Ovary (tissue), 7 donors: ENCODE measurements at regions not wholly inside any gene's neighbourhood (a gene's known extent, or its start where the extent isn't known, plus 50 kb on each side); places are given as distances from the start of the nearest gene placed in this dataset.

Source experiments
- DNase-seq, 5 donors: peaks; one replicate each; pipeline ENCODE4 v3.0.0-alpha.2; 2019 to 2020
- H3K27ac ChIP-seq, 2 donors: fragments of 200-600 bp; one replicate each; pipeline versions ENCODE4 v1.5.1 to v1.8.0; 2019 to 2022
- H3K27me3 ChIP-seq: fragments of 200-600 bp; one replicate; pipeline ENCODE4 v1.8.0; 2022
- H3K36me3 ChIP-seq: fragments of 200-600 bp; sonication (generic); one replicate; pipeline ENCODE4 v1.5.1; 2019
- H3K4me1 ChIP-seq: one replicate; pipeline ENCODE4 v1.8.1; 2013; ENCODE audit warnings: mild to moderate bottlenecking, moderate library complexity; ENCODE audit not compliant: insufficient read depth
- H3K4me3 ChIP-seq: fragments of 200-600 bp; sonication (generic); one replicate; pipeline ENCODE4 v1.5.1; 2017
- H3K9me3 ChIP-seq, 2 donors: fragments of 200-600 bp in 1 of 2; sonication (generic) in 1 of 2; one replicate each; pipeline versions ENCODE4 v1.5.1 to v1.8.1; 2013 to 2019; ENCODE audit warnings: mild to moderate bottlenecking in 1 of 2, moderate library complexity in 1 of 2
- EP300 ChIP-seq: sonication (generic); formaldehyde crosslinking; IDR thresholded peaks from one replicate; pipeline ENCODE4 v1.6.1; 2017; ENCODE audit warnings: antibody characterized with exemption
- POLR2A ChIP-seq: fragments of 450-650 bp; IDR thresholded peaks from one replicate; pipeline ENCODE4 v1.6.1; 2017; ENCODE audit warnings: antibody characterized with exemption, mild to moderate bottlenecking, moderate library complexity
- WGBS, 3 donors: extraction: QIAGEN DNeasy Blood & Tissue Kit in 1 of 3; methylation state at CpG; one replicate each; pipeline versions ENCODE4 v1.1.5 to v1.1.7; 2013 to 2017; 5-methylcytosine and 5-hydroxymethylcytosine counted together
- intact Hi-C, 4 donors: fragments of 100-400 bp; cut with DNase I; formaldehyde crosslinking; loops; one replicate each; pipeline versions ENCODE4 v1.11.0 to v1.15.1; 2022 to 2023
- TF ChIP-seq, protein P1 (sequence below), 3 donors: fragments of 450-650 bp in 2 of 3; fragments of 200-600 bp in 1 of 3; IDR thresholded peaks; one replicate each; pipeline versions ENCODE4 v1.5.1 to v1.8.0; 2016 to 2022; ENCODE audit warnings: antibody characterized with exemption in 3 of 3, mild to moderate bottlenecking in 1 of 3
- donor health status: DM: no; HTN: no; CAD: no; lungs with moderate emphysema.
- donor health status: DM: no; HTN: no; CAD: no.
- donor health status: Bipolar disorder and iron deficiency.
- donor health status: DM: no; HTN: no; CAD: no.
- donor health status: DM: yes; HTN: yes; CAD: no.

DNA sequence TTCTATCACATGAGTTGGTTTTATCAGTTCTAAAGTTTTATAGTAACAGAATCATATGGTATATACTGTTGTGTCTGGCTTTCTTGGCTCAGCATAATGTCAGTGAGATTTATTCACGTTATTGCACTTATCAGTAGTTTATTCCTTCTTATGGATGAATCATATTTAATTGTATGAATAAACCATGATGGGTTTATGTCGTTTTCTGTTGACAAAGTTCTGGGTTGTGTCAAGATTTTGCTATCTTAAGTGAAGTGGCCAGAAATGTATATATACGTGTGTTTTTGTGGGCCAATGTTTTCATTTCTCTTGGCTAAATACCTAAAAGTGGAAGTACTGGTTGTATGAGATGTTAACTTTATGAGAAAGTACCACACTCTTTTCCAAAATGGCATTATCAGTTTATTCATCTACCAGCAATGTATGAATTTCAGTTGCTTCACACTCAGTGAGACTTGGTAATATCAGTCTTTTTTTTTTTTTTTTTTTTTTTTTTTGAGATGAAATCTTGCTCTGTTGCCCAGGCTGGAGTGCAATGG is 112.4 kb upstream of the DCBLD2 start:
- Histone ChIP-seq H3K4me3 (no peak overlapping the region), H3K36me3 (no peaks in the 10 kb centered on the region), H3K4me1 (no peaks in the 10 kb centered on the region), H3K27me3 (no peaks in the 10 kb centered on the region), H3K27ac (no peak overlapping the region), H3K9me3 (no peaks in the 10 kb centered on the region)
- intact Hi-C loops, result no loop called here
- DNase-seq, result no peak
- TF ChIP-seq EP300, result no peak
- TF ChIP-seq, protein P1, sequence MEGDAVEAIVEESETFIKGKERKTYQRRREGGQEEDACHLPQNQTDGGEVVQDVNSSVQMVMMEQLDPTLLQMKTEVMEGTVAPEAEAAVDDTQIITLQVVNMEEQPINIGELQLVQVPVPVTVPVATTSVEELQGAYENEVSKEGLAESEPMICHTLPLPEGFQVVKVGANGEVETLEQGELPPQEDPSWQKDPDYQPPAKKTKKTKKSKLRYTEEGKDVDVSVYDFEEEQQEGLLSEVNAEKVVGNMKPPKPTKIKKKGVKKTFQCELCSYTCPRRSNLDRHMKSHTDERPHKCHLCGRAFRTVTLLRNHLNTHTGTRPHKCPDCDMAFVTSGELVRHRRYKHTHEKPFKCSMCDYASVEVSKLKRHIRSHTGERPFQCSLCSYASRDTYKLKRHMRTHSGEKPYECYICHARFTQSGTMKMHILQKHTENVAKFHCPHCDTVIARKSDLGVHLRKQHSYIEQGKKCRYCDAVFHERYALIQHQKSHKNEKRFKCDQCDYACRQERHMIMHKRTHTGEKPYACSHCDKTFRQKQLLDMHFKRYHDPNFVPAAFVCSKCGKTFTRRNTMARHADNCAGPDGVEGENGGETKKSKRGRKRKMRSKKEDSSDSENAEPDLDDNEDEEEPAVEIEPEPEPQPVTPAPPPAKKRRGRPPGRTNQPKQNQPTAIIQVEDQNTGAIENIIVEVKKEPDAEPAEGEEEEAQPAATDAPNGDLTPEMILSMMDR (IDR thresholded peaks at IDR 0.05), result no peak
- no peak for TF ChIP-seq POLR2A
- WGBS, 3 donors, result 39 to 73% (median 49%) methylated on average over 3 of the region's 3 CpGs

DNA sequence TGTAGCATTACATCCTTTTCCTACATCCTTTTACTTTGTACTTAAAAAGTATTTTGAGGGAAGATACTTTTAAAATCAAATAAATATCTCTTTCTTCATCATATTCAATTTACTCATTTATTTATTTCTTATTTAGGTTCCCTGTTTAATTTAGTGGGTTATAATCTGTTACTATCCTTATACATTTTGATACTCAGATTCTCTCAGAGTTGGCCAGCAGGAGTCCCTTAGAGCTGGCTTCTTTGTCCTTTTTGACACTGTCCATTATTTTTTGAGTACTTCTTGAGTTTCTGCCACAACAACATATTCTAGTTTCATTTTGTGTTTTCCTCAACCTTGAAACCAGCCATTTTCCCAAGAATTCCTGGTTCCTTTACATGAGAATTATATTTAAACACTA is 111.6 kb upstream of the DCBLD2 start:
- no peak overlapping the region for H3K4me3 ChIP-seq
- DNase-seq, result no peak
- H3K4me1 ChIP-seq, result no peaks in the 10 kb centered on the region
- intact Hi-C loops, result no loop called here
- no peaks in the 10 kb centered on the region for H3K9me3 ChIP-seq
- H3K27ac ChIP-seq, result no peak overlapping the region
- H3K36me3 ChIP-seq, result no peaks in the 10 kb centered on the region
- TF ChIP-seq, protein P1 (IDR thresholded peaks at IDR 0.05), result no peak
- TF ChIP-seq POLR2A (no peak), EP300 (no peak)
- H3K27me3 ChIP-seq, result no peaks in the 10 kb centered on the region

- no peak for DNase-seq
- H3K9me3 ChIP-seq, result no peaks in the 10 kb centered on the region
- no peaks in the 10 kb centered on the region for H3K4me1 ChIP-seq
- WGBS, 3 donors, result 60 to 90% (median 82%) methylated on average over 3 of the region's 3 CpGs
- H3K27ac ChIP-seq, result no peak overlapping the region
- no peaks in the 10 kb centered on the region for H3K36me3 ChIP-seq
- TF ChIP-seq EP300, result no peak
- TF ChIP-seq, protein P1 (IDR thresholded peaks at IDR 0.05), result no peak
- no peaks in the 10 kb centered on the region for H3K27me3 ChIP-seq
- no peak overlapping the region for H3K4me3 ChIP-seq
- intact Hi-C loops, result no loop called here
Observed at GRCh38 chr3:99012051-99012450, 110.6 kb upstream of the DCBLD2 start.

- Histone ChIP-seq H3K27me3 (no peaks in the 10 kb centered on the region), H3K27ac (no peak overlapping the region), H3K9me3 (no peaks in the 10 kb centered on the region), H3K4me1 (no peaks in the 10 kb centered on the region), H3K4me3 (no peak overlapping the region), H3K36me3 (no peaks in the 10 kb centered on the region)
- TF ChIP-seq POLR2A (no peak), EP300 (no peak)
- TF ChIP-seq, protein P1 (IDR thresholded peaks at IDR 0.05), result no peak
- DNase-seq, result no peak
- intact Hi-C loops, result no loop called here
Observed at GRCh38 chr3:99009851-99010250, 108.4 kb upstream of the DCBLD2 start.

DNA sequence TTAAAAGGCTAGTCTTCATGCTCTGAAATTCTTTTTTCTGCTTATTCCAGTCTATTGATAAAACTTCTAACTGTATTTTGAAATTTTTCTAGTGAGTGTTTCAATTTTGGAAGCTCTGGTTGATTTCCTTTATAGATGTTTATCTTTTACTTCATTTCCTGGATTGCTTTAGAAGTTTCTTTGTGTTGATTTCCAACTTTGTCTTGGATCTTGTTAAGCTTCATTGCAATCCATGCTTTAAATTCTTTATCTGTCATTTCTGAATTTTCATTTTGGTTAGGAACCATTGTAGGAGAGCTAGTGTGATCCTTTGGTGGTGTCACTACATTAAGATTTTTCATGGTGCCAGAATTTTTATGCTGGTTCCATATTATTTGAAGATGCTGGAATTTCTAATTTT is 105.2 kb upstream of the DCBLD2 start:
- TF ChIP-seq POLR2A (no peak), EP300 (no peak)
- TF ChIP-seq, protein P1 (IDR thresholded peaks at IDR 0.05), result no peak
- Histone ChIP-seq H3K27me3 (no peaks in the 10 kb centered on the region), H3K9me3 (no peaks in the 10 kb centered on the region), H3K4me3 (no peak overlapping the region), H3K4me1 (no peaks in the 10 kb centered on the region), H3K36me3 (no peaks in the 10 kb centered on the region), H3K27ac (no peak overlapping the region)
- intact Hi-C loops, result no loop called here
- no peak for DNase-seq
